ENCODE measurements at regions not wholly inside any gene's neighbourhood (a gene's known extent, or its start where the extent isn't known, plus 50 kb on each side); places are given as distances from the start of the nearest gene placed in this dataset.

GRCh38 chrX:65838674-65839073 lies 171.2 kb downstream of the MSN start:
- no peaks in the 10 kb centered on the region for H3K79me2 ChIP-seq (ENCODE audit: insufficient read depth, low read depth, low read length)
- no peak overlapping the region for H3K27ac ChIP-seq (ENCODE audit: low read depth, low read length, poor library complexity, severe bottlenecking)
- no peaks in the 10 kb centered on the region for H3K9me3 ChIP-seq (ENCODE audit: low read length)
- no peaks in the 10 kb centered on the region for H3K36me3 ChIP-seq (ENCODE audit: insufficient read depth, low read length)
- DNase-seq (ENCODE audit: low spot score) = no peak
- H2AFZ ChIP-seq (ENCODE audit: low read length) = no peak overlapping the region
- intact Hi-C loops (cut with micrococcal nuclease; ENCODE audit: unreplicated experiment) = no loop called here
- no peaks in the 10 kb centered on the region for H3K4me1 ChIP-seq (ENCODE audit: insufficient read depth, low read length, poor library complexity, severe bottlenecking)
- POLR2A ChIA-PET = no interaction called here
- no peak overlapping the region for H3K4me2 ChIP-seq (ENCODE audit: low read length)
- BruUV-seq (replicated peaks) = no TSS peak
- H3K4me3 ChIP-seq (ENCODE audit: low read depth, low read length, poor library complexity, severe bottlenecking) = no peak overlapping the region
- no peaks in the 10 kb centered on the region for H4K20me1 ChIP-seq (ENCODE audit: insufficient read depth, low read length)
- CTCF ChIA-PET (ENCODE audit: unreplicated experiment) = no interaction called here
- H3K9me2 ChIP-seq (ENCODE audit: insufficient read depth, low read length) = no peaks in the 10 kb centered on the region
- no peak for TF ChIP-seq CTCF (conservative IDR thresholded peaks at IDR 0.05; ENCODE audit: low read length)
- no peak for TF ChIP-seq EZH2phosphoT487 (IDR thresholded peaks at IDR 0.05; ENCODE audit: borderline replicate concordance, low read depth, low read length)

GRCh38 chrX:65837875-65838549 lies 170.6 kb downstream of the MSN start:
- H3K79me2 ChIP-seq (ENCODE audit: insufficient read depth, low read depth, low read length) = no peaks in the 10 kb centered on the region
- no peaks in the 10 kb centered on the region for H3K9me3 ChIP-seq (ENCODE audit: low read length)
- TF ChIP-seq CTCF (conservative IDR thresholded peaks at IDR 0.05; ENCODE audit: low read length) (no peak), EZH2phosphoT487 (IDR thresholded peaks at IDR 0.05; ENCODE audit: borderline replicate concordance, low read depth, low read length) (no peak)
- no peak overlapping the region for H3K4me3 ChIP-seq (ENCODE audit: low read depth, low read length, poor library complexity, severe bottlenecking)
- ChIA-PET POLR2A (no interaction called here), CTCF (ENCODE audit: unreplicated experiment) (no interaction called here)
- H3K9me2 ChIP-seq (ENCODE audit: insufficient read depth, low read length) = no peaks in the 10 kb centered on the region
- no peaks in the 10 kb centered on the region for H3K36me3 ChIP-seq (ENCODE audit: insufficient read depth, low read length)
- H3K27ac ChIP-seq (ENCODE audit: low read depth, low read length, poor library complexity, severe bottlenecking) = no peak overlapping the region
- no peaks in the 10 kb centered on the region for H3K4me1 ChIP-seq (ENCODE audit: insufficient read depth, low read length, poor library complexity, severe bottlenecking)
- no peak for DNase-seq (ENCODE audit: low spot score)
- no peak overlapping the region for H3K4me2 ChIP-seq (ENCODE audit: low read length)
- H2AFZ ChIP-seq (ENCODE audit: low read length) = no peak overlapping the region
- no TSS peak for BruUV-seq (replicated peaks)
- H4K20me1 ChIP-seq (ENCODE audit: insufficient read depth, low read length) = no peaks in the 10 kb centered on the region
- intact Hi-C loops (cut with micrococcal nuclease; ENCODE audit: unreplicated experiment) = no loop called here

GRCh38 chrX:65831268-65831667 lies 163.8 kb downstream of the MSN start:
- H3K36me3 ChIP-seq (ENCODE audit: insufficient read depth, low read length) = no peaks in the 10 kb centered on the region
- ChIA-PET CTCF (ENCODE audit: unreplicated experiment) (interaction anchor here (0.7 kb wide), 1 partner anchor 9 kb away, joined by 3 read pairs; no protein-coding TSS in a partner anchor), POLR2A (no interaction called here)
- no peaks in the 10 kb centered on the region for H3K79me2 ChIP-seq (ENCODE audit: insufficient read depth, low read depth, low read length)
- H4K20me1 ChIP-seq (ENCODE audit: insufficient read depth, low read length) = no peaks in the 10 kb centered on the region
- no peaks in the 10 kb centered on the region for H3K9me2 ChIP-seq (ENCODE audit: insufficient read depth, low read length)
- BruUV-seq (replicated peaks) = no TSS peak
- H3K9me3 ChIP-seq (ENCODE audit: low read length) = no peaks in the 10 kb centered on the region
- intact Hi-C loops (cut with micrococcal nuclease; ENCODE audit: unreplicated experiment) = no loop called here
- H3K27ac ChIP-seq (ENCODE audit: low read depth, low read length, poor library complexity, severe bottlenecking) = no peak overlapping the region
- no peak for TF ChIP-seq EZH2phosphoT487 (IDR thresholded peaks at IDR 0.05; ENCODE audit: borderline replicate concordance, low read depth, low read length)
- no peak for TF ChIP-seq CTCF (conservative IDR thresholded peaks at IDR 0.05; ENCODE audit: low read length)
- H2AFZ ChIP-seq (ENCODE audit: low read length) = no peak overlapping the region
- H3K4me3 ChIP-seq (ENCODE audit: low read depth, low read length, poor library complexity, severe bottlenecking) = no peak overlapping the region
- no peak for DNase-seq (ENCODE audit: low spot score)
- H3K4me1 ChIP-seq (ENCODE audit: insufficient read depth, low read length, poor library complexity, severe bottlenecking) = no peaks in the 10 kb centered on the region
- H3K4me2 ChIP-seq (ENCODE audit: low read length) = no peak overlapping the region

All from OCI-LY7 (cell line).